ENCODE measurements at regions not wholly inside any gene's neighbourhood (a gene's known extent, or its start where the extent isn't known, plus 50 kb on each side); places are given as distances from the start of the nearest gene placed in this dataset.

DNA sequence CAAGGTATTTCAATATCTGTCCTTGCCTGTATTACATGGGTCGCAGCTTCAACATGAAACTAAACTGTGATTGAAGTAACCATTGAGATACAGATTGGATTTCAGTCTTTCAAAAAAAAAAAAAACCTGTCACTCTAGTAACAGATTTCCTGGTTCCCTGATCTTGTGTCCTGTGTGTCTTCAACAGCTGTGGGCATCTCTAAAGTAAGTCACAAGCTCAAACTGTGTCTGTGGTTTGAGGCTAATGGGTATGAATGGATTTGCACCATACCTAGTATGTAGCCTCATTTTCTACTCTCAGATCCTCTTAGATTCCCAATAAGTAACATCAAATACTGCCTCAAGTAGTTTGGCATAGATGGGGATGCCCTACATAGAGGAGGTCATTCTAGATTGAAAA lies 300.1 kb downstream of the COG6 start:
- CTCF ChIA-PET: interaction anchor here (1.7 kb wide), 1 partner anchor 13 kb away, joined by 14 read pairs; no protein-coding TSS in a partner anchor
- DNase-seq (ENCODE audit: low read depth, low spot score): no peak

DNA sequence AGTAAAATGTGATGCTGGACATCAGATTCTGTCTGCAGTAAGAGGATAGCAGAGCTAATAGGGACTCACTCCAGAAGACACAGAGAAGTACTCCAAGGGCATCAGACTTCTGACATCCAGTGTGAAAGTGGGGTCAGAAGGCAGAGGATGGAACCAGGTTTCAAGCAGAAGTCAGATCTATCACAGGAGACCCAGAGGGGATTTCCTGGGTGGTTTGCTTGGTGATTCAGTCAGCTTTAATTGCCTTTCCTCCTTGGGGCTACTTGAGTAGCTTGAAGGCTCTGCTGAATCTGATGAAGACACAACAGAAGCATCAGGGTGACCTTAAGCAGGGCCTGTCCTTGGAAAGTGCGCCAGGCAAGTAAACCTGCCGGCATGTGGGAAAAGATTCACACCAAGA lies 300.6 kb downstream of the COG6 start:
- Histone ChIP-seq H3K27ac (ENCODE audit: low read depth, low read length) (no peak overlapping the region), H3K27me3 (ENCODE audit: control insufficient read depth, insufficient read depth, low read length) (no peaks in the 10 kb centered on the region), H3K4me3 (ENCODE audit: low read depth, low read length) (no peak overlapping the region), H3K9me3 (ENCODE audit: control insufficient read depth, insufficient read depth, low read length) (no peaks in the 10 kb centered on the region)
- TF ChIP-seq, protein P1, sequence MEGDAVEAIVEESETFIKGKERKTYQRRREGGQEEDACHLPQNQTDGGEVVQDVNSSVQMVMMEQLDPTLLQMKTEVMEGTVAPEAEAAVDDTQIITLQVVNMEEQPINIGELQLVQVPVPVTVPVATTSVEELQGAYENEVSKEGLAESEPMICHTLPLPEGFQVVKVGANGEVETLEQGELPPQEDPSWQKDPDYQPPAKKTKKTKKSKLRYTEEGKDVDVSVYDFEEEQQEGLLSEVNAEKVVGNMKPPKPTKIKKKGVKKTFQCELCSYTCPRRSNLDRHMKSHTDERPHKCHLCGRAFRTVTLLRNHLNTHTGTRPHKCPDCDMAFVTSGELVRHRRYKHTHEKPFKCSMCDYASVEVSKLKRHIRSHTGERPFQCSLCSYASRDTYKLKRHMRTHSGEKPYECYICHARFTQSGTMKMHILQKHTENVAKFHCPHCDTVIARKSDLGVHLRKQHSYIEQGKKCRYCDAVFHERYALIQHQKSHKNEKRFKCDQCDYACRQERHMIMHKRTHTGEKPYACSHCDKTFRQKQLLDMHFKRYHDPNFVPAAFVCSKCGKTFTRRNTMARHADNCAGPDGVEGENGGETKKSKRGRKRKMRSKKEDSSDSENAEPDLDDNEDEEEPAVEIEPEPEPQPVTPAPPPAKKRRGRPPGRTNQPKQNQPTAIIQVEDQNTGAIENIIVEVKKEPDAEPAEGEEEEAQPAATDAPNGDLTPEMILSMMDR (IDR thresholded peaks at IDR 0.05; ENCODE audit: low read depth, low read length): no peak
- no peak for DNase-seq (ENCODE audit: low read depth, low spot score)
- POLR2A ChIA-PET: no interaction called here
- CTCF ChIA-PET: no interaction called here

More for the DNA sequence above, 300.1 kb downstream of the COG6 start:
- Histone ChIP-seq H3K9me3 (ENCODE audit: control insufficient read depth, insufficient read depth, low read length) (no peaks in the 10 kb centered on the region), H3K4me3 (ENCODE audit: low read depth, low read length) (no peak overlapping the region), H3K27me3 (ENCODE audit: control insufficient read depth, insufficient read depth, low read length) (no peaks in the 10 kb centered on the region), H3K27ac (ENCODE audit: low read depth, low read length) (no peak overlapping the region)
- TF ChIP-seq, protein P1 (IDR thresholded peaks at IDR 0.05; ENCODE audit: low read depth, low read length): no peak
- POLR2A ChIA-PET: no interaction called here

DNA sequence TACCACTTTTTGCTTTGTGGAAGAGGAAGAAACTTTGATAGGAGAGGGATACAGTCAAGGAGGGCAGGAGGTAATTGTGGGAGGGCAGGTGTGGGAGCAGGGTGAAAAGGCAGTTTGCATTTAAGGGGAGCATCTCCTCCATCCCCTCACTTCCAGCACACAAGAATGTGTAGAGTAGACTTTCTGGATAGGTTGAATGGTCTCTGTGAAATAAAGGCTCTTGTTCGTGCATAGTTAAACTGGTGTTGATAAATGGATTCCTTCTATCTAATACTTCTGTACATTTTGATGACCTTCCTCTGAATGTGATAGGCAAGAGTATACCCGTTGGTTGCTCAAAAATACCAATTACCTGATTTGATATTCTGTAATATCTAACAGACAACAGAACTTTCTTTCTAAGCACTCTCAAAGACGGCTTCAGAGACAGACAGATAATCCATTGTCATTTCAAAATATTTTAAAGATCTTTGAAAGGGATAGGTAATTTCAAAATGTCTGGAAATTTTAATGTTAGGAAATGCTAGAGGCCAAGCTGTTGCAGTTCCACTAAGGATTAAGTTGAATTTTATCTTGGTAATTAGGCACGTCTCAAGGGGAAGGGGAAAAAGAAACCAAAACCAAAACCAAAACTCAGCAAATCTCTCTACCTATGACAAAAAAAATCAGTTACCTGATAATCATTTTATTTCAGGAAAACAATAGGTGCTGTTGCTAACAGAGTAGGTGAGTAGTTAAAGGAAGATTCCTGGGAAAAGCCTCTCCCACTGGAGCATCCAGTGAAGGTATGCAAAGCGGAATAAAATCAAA lies 302.6 kb downstream of the COG6 start:
- no peak overlapping the region for H3K4me3 ChIP-seq (ENCODE audit: low read depth, low read length)
- H3K27me3 ChIP-seq (ENCODE audit: control insufficient read depth, insufficient read depth, low read length): no peaks in the 10 kb centered on the region
- ChIA-PET POLR2A (no interaction called here), CTCF (no interaction called here)
- H3K9me3 ChIP-seq (ENCODE audit: control insufficient read depth, insufficient read depth, low read length): no peaks in the 10 kb centered on the region
- TF ChIP-seq, protein P1 (IDR thresholded peaks at IDR 0.05; ENCODE audit: low read depth, low read length): no peak
- no peak for DNase-seq (ENCODE audit: low read depth, low spot score)
- H3K27ac ChIP-seq (ENCODE audit: low read depth, low read length): no peak overlapping the region

DNA sequence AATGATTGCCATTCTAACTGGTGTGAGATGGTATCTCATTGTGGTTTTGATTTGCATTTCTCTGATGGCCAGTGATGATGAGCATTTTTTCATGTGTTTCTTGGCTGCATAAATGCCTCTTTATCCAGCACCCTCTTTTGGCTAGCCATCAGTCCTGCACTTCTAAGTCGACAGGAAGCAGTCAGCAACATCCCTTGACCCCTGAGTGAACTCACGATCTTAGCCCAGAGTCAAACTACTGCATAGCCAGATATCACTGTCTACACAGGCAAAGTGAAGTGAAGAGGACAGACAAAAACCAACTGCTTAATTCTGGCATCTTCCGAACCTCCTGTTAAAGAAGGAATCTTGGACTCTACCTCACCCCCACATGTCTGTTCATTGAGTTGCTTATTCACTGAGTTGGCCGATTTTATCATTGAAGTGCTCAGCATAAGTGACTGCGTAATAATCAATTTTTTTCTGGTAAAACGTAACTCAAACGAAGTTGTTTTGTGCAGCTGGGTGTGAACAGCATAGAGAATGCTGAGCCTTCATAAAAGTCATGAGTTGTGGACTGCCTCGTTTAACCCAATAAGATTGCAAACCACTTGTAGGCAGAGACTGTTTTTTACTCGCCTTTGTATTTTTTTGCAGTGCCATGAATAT lies 304.2 kb downstream of the COG6 start:
- TF ChIP-seq, protein P1 (IDR thresholded peaks at IDR 0.05; ENCODE audit: low read depth, low read length): no peak
- H3K9me3 ChIP-seq (ENCODE audit: control insufficient read depth, insufficient read depth, low read length): no peaks in the 10 kb centered on the region
- H3K4me3 ChIP-seq (ENCODE audit: low read depth, low read length): no peak overlapping the region
- H3K27me3 ChIP-seq (ENCODE audit: control insufficient read depth, insufficient read depth, low read length): no peaks in the 10 kb centered on the region
- POLR2A ChIA-PET: no interaction called here
- CTCF ChIA-PET: interaction anchor here (0.5 to 0.8 kb wide), 2 partner anchors 17 to 699 kb away, joined by 3 to 4 read pairs; no protein-coding TSS in a partner anchor
- H3K27ac ChIP-seq (ENCODE audit: low read depth, low read length): no peak overlapping the region
- DNase-seq (ENCODE audit: low read depth, low spot score): no peak

DNA sequence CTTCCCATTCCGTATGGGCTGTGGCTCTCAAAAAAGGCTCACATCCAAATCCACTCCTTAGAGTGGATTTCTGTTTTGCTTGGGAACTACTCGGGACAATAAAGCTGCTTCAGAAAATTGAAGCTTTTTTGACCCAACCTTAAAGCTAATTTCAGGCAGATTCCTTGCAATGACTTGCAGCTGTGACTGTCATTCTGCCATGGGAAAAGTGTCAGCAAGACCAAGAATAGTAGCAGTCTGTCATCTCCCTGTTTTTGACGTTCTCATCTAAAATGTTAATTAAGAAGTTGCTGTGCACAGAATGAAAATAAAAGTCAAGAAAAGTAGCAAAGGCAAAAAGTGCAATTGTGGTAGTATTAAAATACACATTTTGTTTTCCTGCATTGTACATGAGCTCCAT lies 304.7 kb downstream of the COG6 start:
- Histone ChIP-seq H3K27ac (ENCODE audit: low read depth, low read length) (no peak overlapping the region), H3K27me3 (ENCODE audit: control insufficient read depth, insufficient read depth, low read length) (no peaks in the 10 kb centered on the region), H3K4me3 (ENCODE audit: low read depth, low read length) (no peak overlapping the region), H3K9me3 (ENCODE audit: control insufficient read depth, insufficient read depth, low read length) (no peaks in the 10 kb centered on the region)
- CTCF ChIA-PET: interaction anchor here (0.5 to 0.8 kb wide), 2 partner anchors 18 to 699 kb away, joined by 3 to 4 read pairs; no protein-coding TSS in a partner anchor
- TF ChIP-seq, protein P1 (IDR thresholded peaks at IDR 0.05; ENCODE audit: low read depth, low read length): no peak
- DNase-seq (ENCODE audit: low read depth, low spot score): no peak
- POLR2A ChIA-PET: no interaction called here

Data from AG04450 (cell line).